Heart left ventricle (tissue), 13 donors: ENCODE measurements at regions not wholly inside any gene's neighbourhood (a gene's known extent, or its start where the extent isn't known, plus 50 kb on each side); places are given as distances from the start of the nearest gene placed in this dataset.

Experiments used
- CTCF ChIP-seq, 12 donors: fragments of 200-600 bp; sonication (generic) in 4 of 12; IDR thresholded peaks; one replicate each; pipeline versions ENCODE4 v1.5.0 to v1.8.0; 2018 to 2022; ENCODE audit warnings: antibody characterized with exemption in 12 of 12, mild to moderate bottlenecking in 5 of 12
- POLR2A ChIP-seq, 2 donors: fragments of 450-650 bp; IDR thresholded peaks; one replicate each; pipeline ENCODE4 v1.6.1; 2017; ENCODE audit warnings: antibody characterized with exemption in 2 of 2, mild to moderate bottlenecking in 2 of 2, moderate library complexity in 2 of 2
- donor health status: ischemic (EF 13 %, LVEDD 7.1; RV severe dilation, severe dysfunction).
- donor health status: DM: no; HTN: yes; CAD: no.
- donor health status: DM: no; HTN: no; CAD: no.
- donor health status: ischemic (EF 25% LVEDD 6.9; RV normal size, moderate dysfunction).
- donor health status: ischemic (EF 25% LVEDD 5.7; RV mildly dilated, moderate dysfunction).
- donor health status: ischemic (EF 35%, LVEDD 5.7; RV mildly dilated, moderate dysfunction).
- donor health status: nonischemic (EF 11% LVEDD 7.7; RV severe dilation, severe dysfunction).
- donor health status: DM: yes; HTN: yes; CAD: no.
- donor health status: PGD.
- donor health status: ischemic (EF 29% LVEDD 5.4; RV normal size, mild dysfunction).
- donor health status: nonischemic (EF 23%, LVEDD 6.1; RV moderate dilation, normal function).

GRCh38 chr7:17680943-17681351 lies 259.3 kb downstream of the SNX13 start:
- peak; percentile 33 to 72 (median 62) for TF ChIP-seq CTCF (IDR thresholded peaks at IDR 0.05)
- no peak for TF ChIP-seq POLR2A (IDR thresholded peaks at IDR 0.05)
